IMR-90 (cell line): ENCODE measurements at regions not wholly inside any gene's neighbourhood (a gene's known extent, or its start where the extent isn't known, plus 50 kb on each side); places are given as distances from the start of the nearest gene placed in this dataset.

Experiments
- ATAC-seq: fragments of 200-7000 bp; cut with Tn5 transposase; 2 replicates; pipeline ENCODE4 v1.9.1; 2020; ENCODE audit warnings: low read depth, mild to moderate bottlenecking, moderate library complexity
- BruUV-seq: library from RNA; stranded (reverse); fragments of 400-500 nt; replicated peaks from 2 replicates; lab custom pipeline; 2021; lab: Mats Ljungman, UMichigan
- CTCF ChIA-PET: fragments of 300-600 bp; formaldehyde crosslinking; extraction: SDS; loops from one replicate; lab custom pipeline; 2021; ENCODE audit warnings: antibody characterized with exemption; lab: Yijun Ruan, JAX
- POLR2A ChIA-PET: fragments of 300-600 bp; sonication (Branson Sonifier 250); formaldehyde crosslinking; loops from one replicate; lab custom pipeline; 2022; ENCODE audit warnings: antibody characterized with exemption; ENCODE audit not compliant: unreplicated experiment; lab: Charles Lee
- DNase-seq: peaks from one replicate; pipeline ENCODE4 v3.0.0; 2013
- H2AFZ ChIP-seq: replicated peaks from 2 replicates; pipeline ENCODE3; 2013; ENCODE audit warnings: low read length, mild to moderate bottlenecking; ENCODE audit not compliant: poor library complexity
- H2AK5ac ChIP-seq: 2 replicates; pipeline ENCODE4 v1.6.1; 2013; ENCODE audit warnings: low read depth, low read length, inconsistent platforms
- H2AK9ac ChIP-seq: replicated peaks from 2 replicates; pipeline ENCODE3; 2013; ENCODE audit warnings: mild to moderate bottlenecking, low read depth, low read length, moderate library complexity; ENCODE audit not compliant: poor library complexity
- H2BK120ac ChIP-seq: 2 replicates; pipeline ENCODE4 v1.6.1; 2013; ENCODE audit warnings: low read depth, low read length, inconsistent platforms
- H2BK15ac ChIP-seq: 3 replicates; pipeline ENCODE4 v1.6.1; 2013; ENCODE audit warnings: low read depth, low read length, inconsistent platforms
- H2BK20ac ChIP-seq: 2 replicates; pipeline ENCODE4 v1.6.1; 2013; ENCODE audit warnings: low read depth, mild to moderate bottlenecking, inconsistent platforms, low read length, moderate library complexity
- H2BK5ac ChIP-seq: 2 replicates; pipeline ENCODE4 v1.6.1; 2013; ENCODE audit warnings: mild to moderate bottlenecking, low read depth, low read length, inconsistent platforms; ENCODE audit not compliant: poor library complexity, severe bottlenecking
- H3K14ac ChIP-seq: replicated peaks from 2 replicates; pipeline ENCODE4 v1.6.1; 2013; ENCODE audit warnings: low read depth, low read length, inconsistent platforms
- H3K18ac ChIP-seq: 2 replicates; pipeline ENCODE4 v1.6.1; 2013; ENCODE audit warnings: low read depth, low read length, control low read depth
- H3K23ac ChIP-seq: 2 replicates; pipeline ENCODE4 v1.6.1; 2013; ENCODE audit warnings: low read depth, low read length, inconsistent platforms
- H3K27ac ChIP-seq: 2 replicates; pipeline ENCODE4 v1.5.1; 2013; ENCODE audit warnings: mild to moderate bottlenecking, control low read depth, low read length; ENCODE audit not compliant: insufficient read depth
- H3K27me3 ChIP-seq: 2 replicates; pipeline ENCODE4 v1.6.1; 2013; ENCODE audit warnings: low read length; ENCODE audit not compliant: control insufficient read depth, insufficient read depth
- H3K36me3 ChIP-seq: 2 replicates; pipeline ENCODE4 v1.6.1; 2013; ENCODE audit warnings: low read length, mixed read lengths; ENCODE audit not compliant: control insufficient read depth, insufficient read depth
- H3K4ac ChIP-seq: 2 replicates; pipeline ENCODE4 v1.6.1; 2013; ENCODE audit warnings: low read depth, low read length, inconsistent platforms
- H3K4me1 ChIP-seq: 2 replicates; pipeline ENCODE4 v1.6.1; 2013; ENCODE audit warnings: low read length, mixed read lengths; ENCODE audit not compliant: control insufficient read depth, insufficient read depth
- H3K4me2 ChIP-seq: 2 replicates; pipeline ENCODE4 v1.6.1; 2013; ENCODE audit warnings: low read depth, mild to moderate bottlenecking, control low read depth, low read length, moderate library complexity
- H3K4me3 ChIP-seq: 2 replicates; pipeline ENCODE4 v1.5.1; 2013; ENCODE audit warnings: low read depth, mild to moderate bottlenecking, control low read depth, low read length, moderate library complexity; ENCODE audit not compliant: insufficient read depth
- H3K56ac ChIP-seq: 2 replicates; pipeline ENCODE4 v1.6.1; 2013; ENCODE audit warnings: low read length, inconsistent platforms; ENCODE audit not compliant: insufficient read depth; ENCODE audit errors: extremely low read depth
- H3K79me1 ChIP-seq, 2 experiments: 2 replicates each; pipeline ENCODE4 v1.6.1; 2013; ENCODE audit warnings: low read length in 2 of 2, inconsistent platforms in 1 of 2, low read depth in 1 of 2
- H3K9ac ChIP-seq: 2 replicates; pipeline ENCODE4 v1.6.1; 2013; ENCODE audit warnings: low read depth, low read length, control low read depth
- H3K9me1 ChIP-seq: 2 replicates; pipeline ENCODE4 v1.6.1; 2013; ENCODE audit warnings: low read length, inconsistent platforms; ENCODE audit not compliant: insufficient read depth
- H3K9me3 ChIP-seq: 2 replicates; pipeline ENCODE4 v1.6.1; 2013; ENCODE audit warnings: low read length; ENCODE audit not compliant: control insufficient read depth, insufficient read depth
- H4K20me1 ChIP-seq: 2 replicates; pipeline ENCODE4 v1.6.1; 2013; ENCODE audit warnings: low read length, inconsistent platforms; ENCODE audit not compliant: insufficient read depth
- H4K5ac ChIP-seq: 2 replicates; pipeline ENCODE4 v1.6.1; 2013; ENCODE audit warnings: mild to moderate bottlenecking, low read depth, low read length, control low read depth
- H4K8ac ChIP-seq, 2 experiments: 2 replicates each; pipeline ENCODE4 v1.6.1; 2013; ENCODE audit warnings: low read depth in 2 of 2, low read length in 2 of 2, control low read depth in 1 of 2, inconsistent platforms in 1 of 2
- H4K91ac ChIP-seq: 2 replicates; pipeline ENCODE4 v1.6.1; 2013; ENCODE audit warnings: low read depth, low read length, inconsistent platforms; ENCODE audit not compliant: insufficient read depth
- CEBPB ChIP-seq: IDR thresholded peaks from 2 replicates; pipeline ENCODE4 v1.6.1; 2012; ENCODE audit warnings: low read depth, low read length, improper control_type of control experiment
- CTCF ChIP-seq: conservative IDR thresholded peaks from 2 replicates; pipeline ENCODE4 v1.5.1; 2012; ENCODE audit warnings: mild to moderate bottlenecking, low read depth, low read length, improper control_type of control experiment
- ELK1 ChIP-seq: fragments of 150-350 bp; IDR thresholded peaks from 2 replicates; pipeline ENCODE4 v1.6.1; 2016; ENCODE audit warnings: low read depth, mild to moderate bottlenecking, low read length, moderate library complexity, borderline replicate concordance
- MAFK ChIP-seq: IDR thresholded peaks from 2 replicates; pipeline ENCODE4 v1.6.1; 2012; ENCODE audit warnings: low read depth, low read length, improper control_type of control experiment
- NFE2L2 ChIP-seq: fragments of 150-350 bp; IDR thresholded peaks from 2 replicates; pipeline ENCODE4 v1.6.1; 2016; ENCODE audit warnings: low read depth, mild to moderate bottlenecking, low read length
- POLR2A ChIP-seq: IDR thresholded peaks from 2 replicates; pipeline ENCODE4 v1.6.1; 2012; ENCODE audit warnings: mild to moderate bottlenecking, low read depth, low read length
- SMC3 ChIP-seq: fragments of 150-350 bp; IDR thresholded peaks from 2 replicates; pipeline ENCODE4 v1.6.1; 2016; ENCODE audit warnings: low read depth, mild to moderate bottlenecking, antibody characterized with exemption, low read length, moderate library complexity
- WGBS, 2 experiments: methylation state at CpG; one replicate each; pipeline versions ENCODE4 v1.1.5 to v1.1.7; 2013; ENCODE audit warnings: missing lambda C conversion rate in 2 of 2; ENCODE audit not compliant: insufficient read length in 1 of 2; ENCODE audit errors: extremely low coverage in 2 of 2; 5-methylcytosine and 5-hydroxymethylcytosine counted together
- dilution Hi-C: fragments of 300-500 bp; cut with HindIII; formaldehyde crosslinking; loops from one replicate; pipeline ENCODE4 v1.14.3; 2018; ENCODE audit warnings: low sequenced_read_pairs; ENCODE audit not compliant: unreplicated experiment
- in situ Hi-C: fragments of 300-500 bp; cut with MboI; formaldehyde crosslinking; loops from 3 replicates; pipeline ENCODE4 v1.14.3; 2019; ENCODE audit warnings: low sequenced_read_pairs, inconsistent platforms, mixed read lengths
- intact Hi-C: fragments of 100-400 bp; cut with micrococcal nuclease; formaldehyde crosslinking; loops from 2 replicates; pipeline ENCODE4 v1.10.0; 2022

- Histone ChIP-seq H4K91ac (no peak overlapping the region), H2BK15ac (no peak overlapping the region), H3K18ac (no peak overlapping the region), H3K23ac (no peak overlapping the region), H3K14ac (no peak overlapping the region), H4K20me1 (no peaks in the 10 kb centered on the region), H2BK5ac (no peak overlapping the region), H3K27ac (no peak overlapping the region), H4K5ac (no peak overlapping the region), H2AFZ (no peak overlapping the region), H3K4me2 (no peak overlapping the region), H2AK5ac (no peak overlapping the region), H2BK20ac (no peak overlapping the region), H2AK9ac (no peak overlapping the region), H3K36me3 (no peaks in the 10 kb centered on the region), H3K56ac (no peak overlapping the region), H3K79me1 (no peaks in the 10 kb centered on the region), H2BK120ac (no peak overlapping the region), H4K8ac (no peak overlapping the region), H3K27me3 (no peaks in the 10 kb centered on the region), H3K4me3 (no peak overlapping the region), H3K9ac (no peak overlapping the region), H3K4me1 (no peaks in the 10 kb centered on the region), H3K9me3 (peaks cover 4% of the 10 kb centered on the region; the same call in 1 of the 2 replicates), H3K9me1 (no peaks in the 10 kb centered on the region), H3K4ac (no peak overlapping the region)
- no peak for TF ChIP-seq POLR2A
- TF ChIP-seq ELK1: no peak
- TF ChIP-seq CTCF: no peak
- no peak for TF ChIP-seq MAFK
- TF ChIP-seq CEBPB: no peak
- no peak for TF ChIP-seq SMC3
- TF ChIP-seq NFE2L2: no peak
- POLR2A ChIA-PET: no interaction called here
- DNase-seq: no peak
- CTCF ChIA-PET: no interaction called here
- in situ Hi-C loops (no loop called here), intact Hi-C loops (no loop called here), dilution Hi-C loops (no loop called here)
- no CpG with 5 or more reads among the region's 4 CpGs for WGBS, 2 experiments
- ATAC-seq: no peak
- BruUV-seq: no TSS peak
These were observed 1348.0 kb downstream of the TMEM121 start for GRCh38 chr14:106874350-106874749.
